CD4-positive, alpha-beta T cell treated with Interleukin-21 for 1 hour (primary cell): ENCODE measurements at regions not wholly inside any gene's neighbourhood (a gene's known extent, or its start where the extent isn't known, plus 50 kb on each side); places are given as distances from the start of the nearest gene placed in this dataset.

Experiments used
- DNase-seq: peaks from one replicate; pipeline ENCODE4 v3.0.0-alpha.2; 2020

DNA sequence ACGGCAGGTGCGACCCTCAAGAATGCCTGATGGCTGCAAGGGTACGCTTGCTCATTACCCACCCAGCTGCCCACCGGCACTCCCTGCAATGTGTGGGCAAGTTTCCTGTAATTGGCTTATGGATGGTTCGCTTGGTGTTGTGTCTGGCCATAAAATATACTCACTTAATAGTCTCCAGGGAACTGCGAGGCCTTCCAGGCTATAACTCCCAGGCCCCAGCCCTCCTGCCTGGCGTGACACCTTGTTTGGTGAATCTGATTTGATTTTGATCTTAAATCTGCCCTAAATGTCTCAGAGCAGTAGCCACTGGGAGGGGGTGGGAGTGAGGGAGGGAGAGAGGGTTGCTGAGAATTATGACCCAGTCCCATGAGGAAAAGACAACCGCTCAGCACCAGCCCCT, 572.2 kb downstream of the BUD13 start:
- DNase-seq: no peak

- DNase-seq: no peak
Measured at GRCh38 chr11:116199182-116199581, 573.6 kb downstream of the BUD13 start.

DNA sequence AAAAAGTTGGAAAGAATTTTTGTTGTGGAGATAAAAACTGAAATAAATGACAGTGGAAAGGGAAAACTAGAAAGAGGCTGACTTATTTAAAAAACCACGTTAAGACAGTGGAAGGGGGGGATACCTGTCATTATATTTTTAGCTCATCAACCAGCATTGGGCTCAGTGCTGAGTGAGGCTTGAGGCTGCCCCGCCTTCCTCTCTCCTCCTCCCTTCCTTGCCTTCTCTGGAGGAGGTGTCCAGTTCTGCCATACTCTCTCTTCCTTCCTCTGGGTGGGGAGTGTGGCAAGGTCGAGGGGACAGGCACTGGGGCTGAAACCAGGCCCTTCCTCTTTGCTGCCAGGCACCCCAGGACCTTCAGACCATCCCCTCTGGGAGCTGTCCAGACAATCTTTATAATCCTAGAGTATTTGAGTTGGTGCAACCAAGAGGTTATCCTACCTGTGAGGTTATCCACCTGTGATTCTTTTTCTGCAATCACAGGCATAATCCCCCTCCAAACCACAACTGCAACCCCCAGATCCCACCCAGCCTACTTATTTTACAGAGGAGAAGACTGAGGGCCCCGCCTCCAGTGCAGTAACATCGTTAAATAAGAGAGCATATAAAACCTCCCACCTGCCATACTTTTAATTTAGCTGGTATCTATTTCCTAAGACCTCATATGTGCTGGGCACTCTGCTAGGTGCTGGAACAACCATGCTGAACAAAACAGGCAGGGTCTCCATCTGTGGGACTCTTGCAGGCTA, 578.5 kb downstream of the BUD13 start:
- DNase-seq: no peak

DNA sequence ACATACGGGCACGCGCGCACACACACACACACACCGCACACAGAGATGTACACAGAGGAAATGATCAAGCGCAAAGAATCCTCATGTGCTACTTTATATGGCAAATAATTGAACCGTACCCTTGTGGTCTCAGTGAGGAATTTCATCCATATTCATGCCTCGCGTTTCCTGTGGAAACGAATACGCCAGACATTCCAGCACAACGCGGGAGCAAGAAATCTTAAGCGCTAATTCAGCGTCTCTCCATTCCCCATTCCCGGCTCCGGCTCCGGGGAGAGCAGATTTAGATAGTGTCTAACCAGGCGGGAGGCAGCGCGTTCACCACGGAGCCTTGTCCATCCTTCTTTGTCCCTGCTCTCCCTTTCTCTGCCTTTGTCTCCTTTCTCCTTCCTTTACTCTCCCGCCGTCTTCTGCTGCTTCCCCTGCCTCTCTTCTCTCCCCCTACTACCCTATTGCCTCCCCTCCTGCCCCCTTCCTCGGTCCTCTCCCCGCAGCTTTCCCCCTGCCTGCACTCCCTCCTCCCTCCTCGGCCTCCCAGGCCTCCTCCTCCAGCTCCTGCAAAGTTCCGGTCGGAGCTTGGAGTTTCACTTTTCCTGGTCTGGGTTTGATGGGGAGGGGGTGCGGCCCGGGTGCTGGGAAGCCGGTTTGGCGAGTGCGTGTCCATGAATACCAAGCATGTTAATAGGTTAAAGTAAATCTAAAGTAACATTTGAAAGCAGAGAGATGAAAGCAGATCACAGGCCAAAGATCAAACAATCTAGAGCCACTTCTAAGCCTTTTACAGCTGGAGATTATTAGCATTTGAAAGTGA, 579.3 kb downstream of the BUD13 start:
- DNase-seq: no peak

DNA sequence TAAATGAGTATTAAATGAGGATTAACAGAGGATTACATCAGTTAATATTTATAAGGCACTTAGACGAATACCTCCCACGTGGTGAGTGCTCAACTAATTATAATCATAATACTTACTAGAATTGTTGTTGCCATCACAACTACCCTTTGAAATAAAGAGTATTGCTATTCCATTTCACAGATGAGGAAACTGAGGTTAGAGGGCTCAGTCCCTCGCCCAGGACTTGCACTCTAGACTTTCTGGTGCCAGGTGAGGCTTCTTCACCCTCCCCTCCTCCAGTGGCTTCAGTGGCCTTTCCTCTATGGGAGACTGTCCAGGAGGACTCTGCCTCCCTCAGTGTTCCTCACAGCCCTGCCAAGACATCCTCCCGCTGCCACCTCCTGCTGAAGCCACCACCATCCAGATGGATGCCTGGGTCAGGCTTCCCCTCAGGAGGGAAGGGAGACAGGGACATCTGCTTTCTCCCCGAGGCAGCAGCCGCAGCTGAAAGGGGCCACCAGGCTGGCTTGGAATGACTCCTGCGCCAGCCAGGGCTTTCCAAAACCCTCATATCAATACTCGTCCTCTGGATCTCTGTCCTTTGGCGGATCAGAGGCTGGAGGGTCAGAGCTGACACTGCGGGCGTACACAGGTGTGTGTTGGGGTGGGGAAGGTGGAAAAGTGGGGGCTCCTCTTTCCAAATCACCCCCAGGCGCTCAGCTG, 580.1 kb downstream of the BUD13 start:
- no peak for DNase-seq

GRCh38 chr11:116190861-116191260, 581.9 kb downstream of the BUD13 start:
- DNase-seq: no peak

DNA sequence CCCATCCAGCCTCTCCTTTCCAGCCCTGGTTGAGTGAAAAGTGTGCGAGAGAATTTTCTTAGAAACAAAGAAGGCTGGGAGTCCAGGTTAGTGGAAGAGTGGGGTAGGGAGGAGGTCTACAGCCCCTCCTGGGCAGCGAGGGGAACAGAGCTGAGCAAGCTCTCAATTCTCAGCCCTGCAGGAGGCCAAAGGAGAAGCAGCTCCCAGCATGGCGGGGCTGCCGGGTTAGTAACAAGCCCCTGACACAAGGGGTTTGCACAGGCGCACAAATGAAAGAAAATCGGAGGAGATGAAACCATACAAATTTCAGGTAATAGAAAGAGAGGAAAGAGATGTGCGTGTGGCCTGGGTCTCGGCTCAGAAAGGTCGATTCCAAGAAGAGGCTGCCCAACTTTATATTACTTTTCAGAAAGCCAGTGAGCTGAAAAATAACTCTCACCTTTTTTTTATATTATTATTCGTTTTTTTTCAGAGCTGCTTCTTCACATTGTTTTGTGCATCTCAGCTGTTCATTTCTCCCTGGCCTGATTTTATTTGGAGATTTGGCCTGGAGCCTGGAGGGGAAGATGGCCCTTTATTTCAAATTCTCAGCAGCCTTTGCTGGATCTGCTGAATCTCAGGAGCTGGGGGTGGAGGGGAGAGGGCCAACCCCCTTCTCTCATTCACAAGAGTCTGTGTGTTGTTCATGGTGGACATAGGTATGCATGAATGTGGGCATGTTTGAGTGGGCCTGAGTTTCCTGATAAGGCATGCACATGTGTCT, 583.2 kb downstream of the BUD13 start:
- no peak for DNase-seq

GRCh38 chr11:116188350-116188749, 584.4 kb downstream of the BUD13 start:
- no peak for DNase-seq

DNA sequence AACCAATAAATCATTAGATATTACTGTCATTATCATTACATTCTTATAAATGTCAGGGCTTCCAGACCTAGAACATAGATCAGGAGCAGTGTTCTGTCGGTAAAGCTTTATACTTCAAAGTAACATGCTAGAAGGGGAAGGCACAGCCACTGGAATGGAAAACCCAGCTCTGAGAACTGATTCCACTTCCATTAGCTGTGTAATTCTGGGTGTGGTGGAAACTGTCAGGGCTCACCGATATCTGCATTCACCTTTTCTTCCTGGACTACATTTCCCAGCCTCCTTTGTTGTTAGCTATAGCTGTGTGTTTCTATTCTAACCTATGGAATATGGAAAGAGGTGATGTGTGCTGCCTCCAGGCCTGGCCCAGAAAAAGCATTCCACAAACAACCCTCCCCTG, 585.8 kb downstream of the BUD13 start:
- DNase-seq: no peak

- no peak for DNase-seq
Measured at GRCh38 chr11:116185551-116185950, 587.2 kb downstream of the BUD13 start.

DNA sequence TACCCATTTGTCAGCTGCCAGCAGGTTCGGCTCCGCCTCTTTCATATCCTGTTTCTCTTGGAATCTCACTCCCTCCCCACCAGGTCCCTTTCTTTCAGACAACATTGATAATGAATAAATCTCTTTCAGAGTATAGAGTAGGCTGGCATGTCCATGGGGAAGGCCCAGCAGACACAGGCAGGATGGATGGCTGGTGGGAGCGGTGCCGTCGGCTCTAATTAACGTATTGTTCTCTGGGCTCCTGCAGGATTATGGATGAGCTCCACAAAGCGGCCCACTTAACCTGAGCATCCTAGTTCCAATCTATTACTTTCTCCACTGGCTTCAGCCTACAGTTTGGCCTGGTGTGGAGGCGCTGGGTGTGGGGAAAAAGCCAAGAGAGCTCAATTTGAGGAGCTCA, 588.0 kb downstream of the BUD13 start:
- no peak for DNase-seq

GRCh38 chr11:116182356-116182966, 590.3 kb downstream of the BUD13 start:
- no peak for DNase-seq

DNA sequence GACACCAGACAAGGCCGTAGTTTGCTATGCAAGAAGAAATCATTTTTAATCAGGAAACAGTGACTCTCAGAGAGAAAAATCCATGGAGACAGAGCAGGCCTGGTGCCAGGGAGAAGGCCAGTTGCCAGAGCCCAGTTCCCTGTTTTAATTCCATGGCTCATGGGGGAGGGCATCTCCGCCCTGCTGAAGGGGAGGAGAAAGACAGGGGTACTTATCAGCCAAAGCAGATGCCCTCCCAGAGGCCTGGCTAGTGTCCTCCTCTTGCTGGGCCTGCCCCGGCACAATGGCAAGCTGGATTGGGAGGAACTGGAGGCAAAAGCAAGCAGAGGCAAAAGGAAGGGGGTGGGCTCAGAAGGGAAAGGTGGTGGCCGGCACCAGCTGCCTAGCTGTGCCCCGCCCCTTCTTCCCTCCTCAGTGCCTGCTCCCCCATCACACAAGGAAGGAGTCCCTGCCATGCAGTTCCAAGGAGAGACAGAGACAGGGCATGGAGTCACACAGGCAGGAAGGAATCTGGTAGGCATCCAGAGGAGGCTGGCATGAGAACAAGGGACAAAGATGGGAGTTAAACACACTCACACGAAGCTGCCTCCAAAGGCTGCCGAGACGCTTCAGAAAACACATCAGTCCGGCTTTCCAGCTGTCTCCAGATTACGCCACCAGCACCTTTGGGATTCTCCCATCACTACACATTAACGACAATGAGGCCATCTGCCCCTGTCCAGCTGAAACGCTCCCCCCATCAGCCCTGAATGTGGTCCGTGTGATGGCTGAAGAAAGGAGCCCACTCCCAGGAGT, 591.8 kb downstream of the BUD13 start:
- DNase-seq: no peak

DNA sequence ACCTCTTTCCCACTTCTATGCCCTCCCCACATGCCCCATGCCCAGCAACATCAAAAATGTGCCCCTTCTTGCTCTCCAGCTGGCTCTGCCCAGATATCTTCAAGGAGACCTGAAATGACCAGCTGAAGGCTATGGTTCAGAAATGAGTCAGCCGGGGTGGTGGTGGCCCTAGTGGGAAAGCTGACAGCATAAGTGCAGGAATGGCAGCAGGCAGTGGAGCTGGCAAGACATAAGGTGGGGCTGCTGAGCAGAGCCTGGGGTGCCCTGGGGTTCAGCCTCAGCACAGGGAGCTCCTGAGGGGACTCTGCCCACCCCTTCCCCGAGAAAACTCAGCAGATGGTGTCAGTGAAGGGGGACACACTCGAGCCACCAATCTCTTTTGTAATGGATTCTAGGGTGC, 593.4 kb downstream of the BUD13 start:
- no peak for DNase-seq

DNA sequence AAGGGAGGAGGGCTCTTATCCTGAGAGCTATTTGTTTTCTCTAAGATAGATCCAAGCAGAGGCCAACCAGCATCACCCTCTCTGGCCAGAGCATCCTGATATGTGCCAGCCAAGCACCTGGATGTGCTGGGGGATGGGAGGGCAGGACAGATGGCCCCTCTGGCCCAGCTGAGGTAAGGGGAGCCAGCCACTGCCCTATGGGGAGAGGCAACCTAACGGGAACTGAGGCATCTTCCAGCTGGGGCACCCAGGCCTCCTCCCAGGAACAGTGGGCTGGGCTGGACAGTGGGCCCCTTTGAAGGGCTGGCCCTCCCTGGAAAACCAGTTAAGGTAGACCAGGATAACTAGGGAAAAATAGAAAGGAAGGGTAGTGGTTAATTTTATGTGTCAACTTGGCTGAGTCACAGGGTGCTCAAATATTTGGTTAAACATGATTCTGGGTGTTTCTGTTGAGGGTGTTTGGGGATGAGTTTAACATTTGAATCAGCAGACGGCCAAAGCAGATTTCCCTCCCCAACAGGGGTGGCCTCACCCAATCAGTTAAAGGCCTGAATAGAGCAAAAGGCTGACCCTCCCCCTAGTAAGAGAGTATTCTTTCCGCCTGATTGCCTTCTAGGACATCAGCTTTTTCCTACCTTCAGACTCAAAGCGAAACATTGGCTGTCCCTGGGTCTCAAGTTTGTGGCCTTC, 595.1 kb downstream of the BUD13 start:
- no peak for DNase-seq

- no peak for DNase-seq
Measured at GRCh38 chr11:116176484-116177005, 596.2 kb downstream of the BUD13 start.

GRCh38 chr11:116175707-116176106, 597.1 kb downstream of the BUD13 start:
- DNase-seq: no peak

DNA sequence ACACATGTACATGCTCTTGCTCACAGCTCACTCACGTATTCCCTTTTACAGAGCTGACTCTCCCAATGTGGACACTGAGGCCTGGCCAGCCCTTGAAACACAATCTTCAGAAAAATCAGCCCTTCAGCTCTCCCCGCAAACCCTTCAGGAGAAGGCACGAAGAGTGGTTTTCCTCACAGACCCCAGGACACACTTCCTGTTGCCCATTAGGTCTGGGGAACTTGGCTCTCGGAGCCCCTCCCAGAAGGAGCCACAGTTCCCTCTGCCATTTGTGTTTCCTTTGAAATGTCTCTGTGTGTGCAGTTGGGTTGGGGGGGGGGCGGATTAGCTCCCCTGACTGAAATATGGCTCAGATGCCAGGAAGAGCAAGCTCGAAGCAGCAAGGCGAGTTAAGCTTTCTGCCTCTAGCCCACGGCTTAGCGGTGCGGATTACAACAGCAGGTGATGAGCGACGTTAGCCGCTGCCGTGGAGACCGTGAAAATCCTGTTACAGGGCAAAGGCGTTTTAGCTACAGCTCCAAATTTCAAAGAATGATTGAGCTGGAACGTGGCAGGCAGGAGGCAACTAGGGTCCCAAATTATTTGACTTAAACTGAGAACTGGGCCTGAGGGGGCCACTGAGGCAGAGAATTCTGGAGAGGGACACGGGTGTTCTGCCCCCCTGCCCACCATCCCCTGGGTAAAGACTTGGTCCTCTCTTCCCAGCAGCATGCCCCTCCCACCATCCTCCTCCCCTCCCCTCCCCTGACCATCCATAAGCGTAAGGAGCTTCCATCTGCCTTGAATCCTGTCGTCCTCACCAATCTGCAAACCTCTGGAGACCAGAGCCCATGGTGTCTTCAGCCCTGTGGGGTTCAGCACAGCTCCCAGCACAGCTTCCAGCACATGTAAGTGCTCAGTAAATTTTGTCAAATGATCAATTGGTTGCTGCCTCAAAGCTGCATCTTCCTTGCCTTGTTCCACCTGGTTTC, 598.6 kb downstream of the BUD13 start:
- DNase-seq: no peak

GRCh38 chr11:116173506-116173905, 599.3 kb downstream of the BUD13 start:
- DNase-seq: no peak

- no peak for DNase-seq
Measured at GRCh38 chr11:116172851-116173250, 599.9 kb downstream of the BUD13 start.
